Transverse colon (tissue), 4 donors: ENCODE measurements at regions not wholly inside any gene's neighbourhood (a gene's known extent, or its start where the extent isn't known, plus 50 kb on each side); places are given as distances from the start of the nearest gene placed in this dataset.

Experiments
- EP300 ChIP-seq: sonication (generic); formaldehyde crosslinking; IDR thresholded peaks from one replicate; pipeline ENCODE4 v1.6.1; 2017; ENCODE audit warnings: antibody characterized with exemption, low read depth
- POLR2A ChIP-seq: fragments of 450-650 bp; IDR thresholded peaks from one replicate; pipeline ENCODE4 v1.6.1; 2016; ENCODE audit warnings: antibody characterized with exemption, mild to moderate bottlenecking, moderate library complexity
- POLR2AphosphoS5 ChIP-seq, 3 donors: sonication (generic); formaldehyde crosslinking; IDR thresholded peaks; one replicate each; pipeline ENCODE4 v1.6.1; 2016; ENCODE audit warnings: antibody characterized with exemption in 3 of 3
- TF ChIP-seq, protein P1 (sequence below), 5 experiments: fragments of 200-600 bp in 3 of 5; fragments of 450-650 bp in 2 of 5; sonication (generic) in 3 of 5; IDR thresholded peaks; 1 replicate in 2 of 5; 2 replicates in 3 of 5; pipeline ENCODE4 v1.5.1; 2016 to 2017; ENCODE audit warnings: antibody characterized with exemption in 5 of 5, inconsistent platforms in 3 of 5, mild to moderate bottlenecking in 2 of 5, moderate library complexity in 1 of 5

GRCh38 chr5:104800440-104801048, 1238.0 kb upstream of the NUDT12 start:
- TF ChIP-seq, protein P1, sequence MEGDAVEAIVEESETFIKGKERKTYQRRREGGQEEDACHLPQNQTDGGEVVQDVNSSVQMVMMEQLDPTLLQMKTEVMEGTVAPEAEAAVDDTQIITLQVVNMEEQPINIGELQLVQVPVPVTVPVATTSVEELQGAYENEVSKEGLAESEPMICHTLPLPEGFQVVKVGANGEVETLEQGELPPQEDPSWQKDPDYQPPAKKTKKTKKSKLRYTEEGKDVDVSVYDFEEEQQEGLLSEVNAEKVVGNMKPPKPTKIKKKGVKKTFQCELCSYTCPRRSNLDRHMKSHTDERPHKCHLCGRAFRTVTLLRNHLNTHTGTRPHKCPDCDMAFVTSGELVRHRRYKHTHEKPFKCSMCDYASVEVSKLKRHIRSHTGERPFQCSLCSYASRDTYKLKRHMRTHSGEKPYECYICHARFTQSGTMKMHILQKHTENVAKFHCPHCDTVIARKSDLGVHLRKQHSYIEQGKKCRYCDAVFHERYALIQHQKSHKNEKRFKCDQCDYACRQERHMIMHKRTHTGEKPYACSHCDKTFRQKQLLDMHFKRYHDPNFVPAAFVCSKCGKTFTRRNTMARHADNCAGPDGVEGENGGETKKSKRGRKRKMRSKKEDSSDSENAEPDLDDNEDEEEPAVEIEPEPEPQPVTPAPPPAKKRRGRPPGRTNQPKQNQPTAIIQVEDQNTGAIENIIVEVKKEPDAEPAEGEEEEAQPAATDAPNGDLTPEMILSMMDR (IDR thresholded peaks at IDR 0.05) = no peak
- TF ChIP-seq POLR2AphosphoS5 (IDR thresholded peaks at IDR 0.05) = no peak
- no peak for TF ChIP-seq POLR2A
- no peak for TF ChIP-seq EP300
